ENCODE measurements at regions not wholly inside any gene's neighbourhood (a gene's known extent, or its start where the extent isn't known, plus 50 kb on each side); places are given as distances from the start of the nearest gene placed in this dataset.

DNA sequence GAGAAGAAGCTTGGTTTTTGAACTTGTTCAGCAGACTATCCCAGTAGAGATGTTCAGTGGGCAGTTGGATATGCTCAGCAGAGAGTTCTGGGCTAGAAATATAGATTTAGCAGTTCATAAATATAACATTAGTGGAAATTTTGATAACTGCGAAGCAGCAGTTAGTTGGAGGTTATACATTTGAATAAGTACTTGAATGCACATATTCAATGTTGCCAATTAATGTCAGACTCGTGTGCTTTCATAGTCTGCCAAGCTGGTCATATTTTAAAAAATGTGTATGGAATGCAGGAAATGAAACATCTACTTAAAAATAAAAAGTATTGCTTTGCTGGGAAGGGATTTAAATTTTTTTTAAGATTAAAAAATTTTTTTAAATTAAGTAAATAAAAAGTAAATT, 92.5 kb upstream of the E2F3 start:
- in situ Hi-C loops (cut with HindIII; ENCODE audit: low pct_unique_long_range_greater_than_20kb, low sequenced_read_pairs): no loop called here
- no peak for DNase-seq (ENCODE audit: low read depth)

GRCh38 chr6:20310185-20310584, 91.5 kb upstream of the E2F3 start:
- DNase-seq (ENCODE audit: low read depth): no peak
- in situ Hi-C loops (cut with HindIII; ENCODE audit: low pct_unique_long_range_greater_than_20kb, low sequenced_read_pairs): no loop called here

DNA sequence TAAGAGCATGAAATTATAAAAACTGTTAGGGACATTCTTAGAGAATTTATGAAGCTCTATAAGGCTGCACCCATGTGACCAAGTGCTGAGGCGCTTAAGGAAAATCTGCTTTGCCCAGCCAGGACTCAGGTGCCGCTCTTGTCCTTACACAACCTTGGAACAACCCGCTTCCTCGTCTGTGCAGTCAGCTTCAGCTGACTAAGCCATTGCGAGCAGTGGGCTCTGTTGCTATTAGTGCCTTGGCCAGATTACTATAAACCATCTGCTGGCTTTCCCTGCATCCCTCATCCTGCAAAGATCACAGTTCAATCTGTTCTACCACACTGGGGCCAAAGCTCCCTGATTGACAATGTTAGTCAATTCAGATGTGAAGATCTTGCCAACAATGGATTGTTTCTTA, 89.1 kb upstream of the E2F3 start:
- no peak for DNase-seq (ENCODE audit: low read depth)
- in situ Hi-C loops (cut with HindIII; ENCODE audit: low pct_unique_long_range_greater_than_20kb, low sequenced_read_pairs): no loop called here

GRCh38 chr6:20313051-20313450, 88.6 kb upstream of the E2F3 start:
- no peak for DNase-seq (ENCODE audit: low read depth)
- in situ Hi-C loops (cut with HindIII; ENCODE audit: low pct_unique_long_range_greater_than_20kb, low sequenced_read_pairs): no loop called here

DNA sequence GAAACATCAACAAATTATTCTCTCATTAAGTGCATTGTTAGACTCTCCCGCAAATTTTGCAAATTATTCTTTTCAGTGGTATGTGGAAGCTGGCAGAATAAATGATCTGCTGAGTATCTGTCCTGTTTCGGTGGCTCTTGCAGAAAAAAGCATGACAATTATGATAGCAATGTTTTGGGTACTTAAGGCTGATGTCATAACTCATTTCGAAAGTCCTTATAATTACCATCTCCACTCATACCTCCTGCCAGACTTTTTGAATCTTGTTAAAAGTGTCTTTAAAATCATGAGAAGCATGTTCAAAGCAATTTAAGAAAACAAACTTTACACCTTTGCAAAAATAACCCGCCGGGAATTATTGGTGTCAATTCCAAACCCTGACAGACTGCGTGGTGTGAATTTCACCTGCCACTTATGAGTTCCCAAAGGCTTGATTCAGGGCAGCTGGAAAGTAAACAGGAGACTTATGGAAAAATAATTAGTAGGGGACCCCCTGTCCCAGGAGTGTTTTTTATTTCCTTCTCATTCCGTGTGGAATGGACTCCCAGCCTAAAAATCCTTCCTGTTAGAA, 87.6 kb upstream of the E2F3 start:
- DNase-seq (ENCODE audit: low read depth): no peak
- in situ Hi-C loops (cut with HindIII; ENCODE audit: low pct_unique_long_range_greater_than_20kb, low sequenced_read_pairs): no loop called here

GRCh38 chr6:20314866-20315845, 86.5 kb upstream of the E2F3 start:
- in situ Hi-C loops (cut with HindIII; ENCODE audit: low pct_unique_long_range_greater_than_20kb, low sequenced_read_pairs): no loop called here
- DNase-seq (ENCODE audit: low read depth): no peak

- in situ Hi-C loops (cut with HindIII; ENCODE audit: low pct_unique_long_range_greater_than_20kb, low sequenced_read_pairs): no loop called here
- DNase-seq (ENCODE audit: low read depth): no peak
These were observed 84.2 kb upstream of the E2F3 start for GRCh38 chr6:20317430-20317829.

DNA sequence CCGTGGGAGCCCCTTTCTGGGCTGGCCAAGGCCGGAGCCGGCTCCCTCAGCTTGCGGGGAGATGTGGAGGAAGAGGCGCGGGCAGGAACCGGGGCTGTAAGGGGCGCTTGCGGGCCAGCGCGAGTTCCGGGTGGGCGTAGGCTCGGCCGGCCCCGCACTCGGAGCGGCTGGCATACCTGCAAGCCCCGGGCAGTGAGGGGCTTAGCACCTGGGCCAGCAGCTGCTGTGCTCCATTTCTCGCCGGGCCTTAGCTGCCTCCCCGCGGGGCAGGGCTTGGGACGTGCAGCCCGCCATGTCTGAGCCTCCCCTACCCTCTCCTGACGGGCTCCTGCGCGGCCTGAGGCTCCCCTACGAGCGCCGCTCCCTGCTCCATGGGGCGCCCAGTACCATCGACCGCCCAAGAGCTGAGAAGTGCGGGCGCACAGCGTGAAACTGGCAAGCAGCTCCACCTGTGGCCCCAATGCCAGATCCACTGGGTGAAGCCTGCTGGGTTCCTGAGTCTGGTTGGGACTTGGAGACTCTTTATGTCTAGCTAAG, 82.8 kb upstream of the E2F3 start:
- DNase-seq (ENCODE audit: low read depth): no peak
- in situ Hi-C loops (cut with HindIII; ENCODE audit: low pct_unique_long_range_greater_than_20kb, low sequenced_read_pairs): no loop called here

DNA sequence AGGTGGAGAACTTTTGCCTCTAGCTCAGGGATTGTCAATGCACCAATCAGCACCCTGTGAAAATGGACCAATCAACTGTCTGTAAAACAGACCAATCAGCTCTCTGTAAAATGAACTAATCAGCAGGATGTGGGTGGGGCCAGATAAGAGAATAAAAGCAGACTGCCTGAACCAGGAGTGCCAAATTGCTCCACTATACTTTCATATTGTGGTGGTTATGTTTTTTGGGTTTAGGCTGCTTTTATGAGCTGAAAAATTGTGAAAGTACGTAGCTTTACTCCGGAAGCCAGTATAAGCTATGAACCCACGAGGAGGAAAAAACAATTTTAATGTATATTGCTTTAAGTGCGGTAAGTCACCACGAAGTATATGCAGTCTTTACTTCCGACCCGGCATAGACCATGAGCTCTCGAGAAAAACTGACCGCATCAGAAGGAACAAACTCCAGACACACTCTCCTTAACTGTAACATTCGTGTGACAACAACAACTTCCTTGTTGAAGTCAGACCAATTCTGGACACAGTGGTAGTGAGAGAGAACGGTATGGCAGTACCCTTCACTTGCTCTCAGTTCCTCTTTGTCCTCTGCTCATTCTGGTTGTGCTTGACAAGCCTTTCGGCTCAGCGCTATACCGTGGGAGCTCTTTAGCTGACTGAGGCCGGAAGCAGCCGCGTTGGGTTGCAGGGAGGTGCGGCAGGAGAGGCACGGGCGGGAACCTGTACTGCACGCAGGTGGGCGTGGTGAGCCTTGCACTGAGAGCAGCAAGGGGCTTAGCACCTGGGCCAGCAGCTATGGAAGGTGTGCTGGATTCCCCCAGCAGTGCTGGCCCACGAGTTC, 81.9 kb upstream of the E2F3 start:
- in situ Hi-C loops (cut with HindIII; ENCODE audit: low pct_unique_long_range_greater_than_20kb, low sequenced_read_pairs): no loop called here
- DNase-seq (ENCODE audit: low read depth): no peak

- DNase-seq (ENCODE audit: low read depth): no peak
These were observed 75.8 kb upstream of the E2F3 start for GRCh38 chr6:20325641-20326421.

DNA sequence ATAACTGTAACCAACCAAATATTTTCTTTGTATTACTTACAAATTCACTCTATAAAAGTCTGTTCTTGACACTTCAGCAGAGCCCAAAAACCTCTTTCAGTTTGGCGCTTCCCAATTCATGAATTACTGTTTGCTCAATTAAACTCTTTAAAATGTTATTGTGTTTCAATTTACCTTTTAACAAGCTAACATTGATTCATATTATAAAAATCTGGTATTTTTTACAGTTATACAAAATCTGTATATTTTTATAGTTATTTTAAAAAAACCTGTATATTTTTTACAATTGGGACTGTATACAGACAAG, 75.3 kb upstream of the E2F3 start:
- DNase-seq (ENCODE audit: low read depth): no peak
- in situ Hi-C loops (cut with HindIII; ENCODE audit: low pct_unique_long_range_greater_than_20kb, low sequenced_read_pairs): no loop called here

More at GRCh38 chr6:20325641-20326421, 75.8 kb upstream of the E2F3 start:
- in situ Hi-C loops (cut with HindIII; ENCODE audit: low pct_unique_long_range_greater_than_20kb, low sequenced_read_pairs): no loop called here

DNA sequence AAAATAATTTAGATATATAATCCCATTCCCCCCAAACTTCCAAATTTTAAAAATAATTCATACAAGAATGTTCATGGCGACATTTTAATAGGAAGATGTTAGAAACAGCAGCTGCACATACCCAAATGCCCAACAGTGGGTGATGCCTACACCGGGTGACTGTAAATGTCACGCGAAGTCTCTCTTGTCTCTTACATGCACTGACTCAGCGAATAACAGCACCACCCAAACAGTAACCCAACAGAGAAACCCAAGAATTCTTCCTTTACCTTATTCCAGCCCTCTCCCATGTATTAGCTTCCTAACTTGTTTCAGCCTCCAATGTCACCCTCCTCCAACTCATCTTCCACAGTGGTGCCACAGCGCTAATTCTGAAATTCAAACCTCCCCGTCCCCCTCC, 74.5 kb upstream of the E2F3 start:
- no peak for DNase-seq (ENCODE audit: low read depth)
- in situ Hi-C loops (cut with HindIII; ENCODE audit: low pct_unique_long_range_greater_than_20kb, low sequenced_read_pairs): no loop called here

- no peak for DNase-seq (ENCODE audit: low read depth)
- in situ Hi-C loops (cut with HindIII; ENCODE audit: low pct_unique_long_range_greater_than_20kb, low sequenced_read_pairs): no loop called here
These were observed 73.3 kb upstream of the E2F3 start for GRCh38 chr6:20328266-20328923.

DNA sequence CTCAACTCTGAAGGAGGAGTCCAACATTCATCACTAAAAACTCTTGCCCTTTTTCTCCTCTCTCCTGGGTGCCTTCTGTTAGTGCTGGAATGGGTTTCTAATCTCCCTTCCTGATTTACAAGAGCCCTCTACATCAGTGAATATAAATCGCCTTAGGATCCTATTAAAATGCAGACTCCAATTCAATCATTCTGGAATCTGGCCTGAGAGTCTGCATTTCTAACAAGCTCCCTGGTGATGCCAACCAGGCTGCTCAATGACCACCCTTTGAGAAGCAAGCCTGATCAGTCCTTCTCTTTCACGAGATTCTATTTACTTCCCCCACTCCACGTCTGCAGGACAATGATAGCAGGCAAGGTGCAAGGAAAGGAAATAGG, 72.8 kb upstream of the E2F3 start:
- in situ Hi-C loops (cut with HindIII; ENCODE audit: low pct_unique_long_range_greater_than_20kb, low sequenced_read_pairs): no loop called here
- no peak for DNase-seq (ENCODE audit: low read depth)

GRCh38 chr6:20331042-20331441, 70.6 kb upstream of the E2F3 start:
- in situ Hi-C loops (cut with HindIII; ENCODE audit: low pct_unique_long_range_greater_than_20kb, low sequenced_read_pairs): no loop called here
- DNase-seq (ENCODE audit: low read depth): no peak

- DNase-seq (ENCODE audit: low read depth): no peak
- in situ Hi-C loops (cut with HindIII; ENCODE audit: low pct_unique_long_range_greater_than_20kb, low sequenced_read_pairs): no loop called here
These were observed 70.1 kb upstream of the E2F3 start for GRCh38 chr6:20331625-20332024.

- in situ Hi-C loops (cut with HindIII; ENCODE audit: low pct_unique_long_range_greater_than_20kb, low sequenced_read_pairs): no loop called here
These were observed 69.2 kb upstream of the E2F3 start for GRCh38 chr6:20332441-20333006.

More at GRCh38 chr6:20332441-20333006, 69.2 kb upstream of the E2F3 start:
- no peak for DNase-seq (ENCODE audit: low read depth)
